Kidney epithelial cell (primary cell): ENCODE measurements at regions not wholly inside any gene's neighbourhood (a gene's known extent, or its start where the extent isn't known, plus 50 kb on each side); places are given as distances from the start of the nearest gene placed in this dataset.

Experiments used
- DNase-seq: peaks from one replicate; pipeline ENCODE4 v3.0.0-alpha.2; 2010; ENCODE audit warnings: low read depth
- H3K27me3 ChIP-seq: 2 replicates; pipeline ENCODE4 v1.6.0; 2011; ENCODE audit warnings: low read length; ENCODE audit not compliant: control insufficient read depth, insufficient read depth
- H3K36me3 ChIP-seq: 2 replicates; pipeline ENCODE4 v1.5.1; 2011; ENCODE audit warnings: low read length; ENCODE audit not compliant: control insufficient read depth, insufficient read depth
- H3K4me3 ChIP-seq: 2 replicates; pipeline ENCODE4 v1.5.1; 2011; ENCODE audit warnings: low read depth, mild to moderate bottlenecking, control low read depth, low read length
- TF ChIP-seq, protein P1 (sequence below): IDR thresholded peaks from 2 replicates; pipeline ENCODE4 v1.5.1; 2011; ENCODE audit warnings: mild to moderate bottlenecking, moderate library complexity, low read length, control low read depth, inconsistent platforms; ENCODE audit not compliant: insufficient read depth, poor library complexity, severe bottlenecking

- Histone ChIP-seq H3K4me3 (no peak overlapping the region), H3K27me3 (peaks cover 6% of the 10 kb centered on the region), H3K36me3 (no peaks in the 10 kb centered on the region)
- no peak for DNase-seq
- TF ChIP-seq, protein P1, sequence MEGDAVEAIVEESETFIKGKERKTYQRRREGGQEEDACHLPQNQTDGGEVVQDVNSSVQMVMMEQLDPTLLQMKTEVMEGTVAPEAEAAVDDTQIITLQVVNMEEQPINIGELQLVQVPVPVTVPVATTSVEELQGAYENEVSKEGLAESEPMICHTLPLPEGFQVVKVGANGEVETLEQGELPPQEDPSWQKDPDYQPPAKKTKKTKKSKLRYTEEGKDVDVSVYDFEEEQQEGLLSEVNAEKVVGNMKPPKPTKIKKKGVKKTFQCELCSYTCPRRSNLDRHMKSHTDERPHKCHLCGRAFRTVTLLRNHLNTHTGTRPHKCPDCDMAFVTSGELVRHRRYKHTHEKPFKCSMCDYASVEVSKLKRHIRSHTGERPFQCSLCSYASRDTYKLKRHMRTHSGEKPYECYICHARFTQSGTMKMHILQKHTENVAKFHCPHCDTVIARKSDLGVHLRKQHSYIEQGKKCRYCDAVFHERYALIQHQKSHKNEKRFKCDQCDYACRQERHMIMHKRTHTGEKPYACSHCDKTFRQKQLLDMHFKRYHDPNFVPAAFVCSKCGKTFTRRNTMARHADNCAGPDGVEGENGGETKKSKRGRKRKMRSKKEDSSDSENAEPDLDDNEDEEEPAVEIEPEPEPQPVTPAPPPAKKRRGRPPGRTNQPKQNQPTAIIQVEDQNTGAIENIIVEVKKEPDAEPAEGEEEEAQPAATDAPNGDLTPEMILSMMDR = no peak
Measured at GRCh38 chr15:69699096-69699495, 246.5 kb downstream of the RPLP1 start.

DNA sequence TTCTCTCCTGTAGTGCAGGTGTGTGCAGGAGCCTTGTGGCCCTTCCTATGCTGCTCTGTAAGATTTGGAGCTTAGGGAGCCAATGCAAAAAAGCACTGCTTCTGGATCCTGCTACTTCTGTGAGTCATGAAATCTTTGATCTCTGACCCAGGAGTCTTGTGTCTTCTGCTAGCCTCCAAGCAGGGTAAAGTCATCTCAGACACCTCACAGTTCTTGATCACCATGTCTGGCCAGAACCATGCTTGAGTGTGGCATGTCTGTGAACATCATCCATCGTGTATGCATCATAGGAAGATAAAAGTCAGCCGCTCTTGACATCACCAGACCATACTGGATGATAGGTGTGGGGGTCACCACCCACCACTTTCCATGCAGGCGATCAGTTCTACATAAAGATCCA lies 247.8 kb downstream of the RPLP1 start:
- no peak for DNase-seq
- Histone ChIP-seq H3K27me3 (peaks cover 6% of the 10 kb centered on the region), H3K4me3 (no peak overlapping the region), H3K36me3 (no peaks in the 10 kb centered on the region)
- TF ChIP-seq, protein P1 = no peak

GRCh38 chr15:69701198-69701597 lies 248.6 kb downstream of the RPLP1 start:
- TF ChIP-seq, protein P1 = no peak
- no peak overlapping the region for H3K4me3 ChIP-seq
- peaks cover 6% of the 10 kb centered on the region for H3K27me3 ChIP-seq
- H3K36me3 ChIP-seq = no peaks in the 10 kb centered on the region
- DNase-seq = no peak

DNA sequence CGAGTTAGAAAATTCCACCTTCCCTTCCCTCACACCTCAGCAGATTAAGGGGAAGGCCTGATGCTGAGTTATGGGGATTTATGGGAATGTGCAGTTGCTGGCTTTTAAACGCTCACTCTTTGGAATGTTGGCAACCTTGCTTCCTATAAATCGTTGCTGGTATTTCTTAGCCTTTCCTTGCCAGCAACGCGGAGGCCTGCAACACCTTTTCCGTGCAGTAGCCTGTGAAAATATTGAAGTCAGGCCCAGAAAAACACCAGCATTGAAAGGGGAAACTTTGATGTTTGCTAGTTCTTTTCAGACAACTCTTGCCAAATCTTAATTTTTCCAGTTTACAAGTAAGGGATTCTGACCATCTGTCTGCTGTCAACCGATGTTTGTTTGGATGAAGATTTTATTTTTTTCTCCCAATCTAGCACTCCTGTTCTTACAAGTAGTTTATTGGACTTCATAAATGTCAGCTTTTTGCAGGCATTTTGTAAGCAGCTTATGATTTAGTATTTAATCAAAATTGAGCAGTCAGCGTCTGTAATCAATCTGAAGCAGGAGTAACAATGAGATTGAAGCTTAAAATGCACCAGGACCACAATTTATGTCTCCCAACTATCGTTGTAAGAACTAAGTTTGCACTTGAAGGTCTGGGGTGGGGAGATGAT lies 251.0 kb downstream of the RPLP1 start:
- Histone ChIP-seq H3K36me3 (no peaks in the 10 kb centered on the region), H3K4me3 (no peak overlapping the region), H3K27me3 (peaks cover 2% of the 10 kb centered on the region)
- TF ChIP-seq, protein P1 = no peak
- no peak for DNase-seq

- no peak for DNase-seq
- no peaks in the 10 kb centered on the region for H3K36me3 ChIP-seq
- H3K27me3 ChIP-seq = no peaks in the 10 kb centered on the region
- TF ChIP-seq, protein P1 = no peak
- no peak overlapping the region for H3K4me3 ChIP-seq
Measured at GRCh38 chr15:69704229-69704628, 251.6 kb downstream of the RPLP1 start.

DNA sequence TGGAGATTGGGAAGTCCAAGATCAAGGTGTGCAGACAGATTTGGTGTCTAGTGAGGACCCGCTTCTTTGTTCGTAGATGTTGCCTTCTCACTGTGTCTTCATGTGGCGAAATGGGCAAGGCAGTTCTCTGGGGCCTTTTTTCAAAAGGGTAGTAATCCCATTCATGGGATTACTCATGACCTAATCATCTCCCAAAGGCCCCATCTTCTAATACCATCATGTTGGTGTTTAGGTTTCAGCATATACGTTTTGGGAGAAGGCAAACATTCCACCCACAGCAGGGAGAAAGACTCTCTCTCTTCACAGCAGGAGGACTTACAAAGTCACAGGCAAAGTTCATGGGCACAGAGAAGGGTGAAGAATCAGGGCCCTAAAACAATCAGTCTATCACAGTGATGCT lies 252.1 kb downstream of the RPLP1 start:
- DNase-seq = no peak
- TF ChIP-seq, protein P1 = no peak
- Histone ChIP-seq H3K27me3 (no peaks in the 10 kb centered on the region), H3K36me3 (no peaks in the 10 kb centered on the region), H3K4me3 (no peak overlapping the region)
